NCI-H1930 (cell line): ENCODE measurements at regions not wholly inside any gene's neighbourhood (a gene's known extent, or its start where the extent isn't known, plus 50 kb on each side); places are given as distances from the start of the nearest gene placed in this dataset.
"Not testable (repeated sequence)": the region's sequence is repeated elsewhere in the genome, so short reads cannot be mapped to it uniquely, and the experiment has no call there.

Experiments
- DNase-seq, 2 experiments: peaks; one replicate each; lab custom pipeline; 2025; lab: John Stamatoyannopoulos, UW

- DNase-seq = no peak
Observed at GRCh38 chr1:4171480-4172450, 271.7 kb upstream of the C1orf174 start.

GRCh38 chr1:4172644-4173599, 272.9 kb upstream of the C1orf174 start:
- DNase-seq = no peak

- DNase-seq = no peak
Observed at GRCh38 chr1:4173731-4174130, 273.7 kb upstream of the C1orf174 start.

- DNase-seq = no peak
Observed at GRCh38 chr1:4174291-4175200, 274.5 kb upstream of the C1orf174 start.

- no peak for DNase-seq
Observed at GRCh38 chr1:4175566-4176405, 275.7 kb upstream of the C1orf174 start.

GRCh38 chr1:4176841-4177240, 276.8 kb upstream of the C1orf174 start:
- no peak for DNase-seq

- no peak for DNase-seq
Observed at GRCh38 chr1:4177425-4178150, 277.5 kb upstream of the C1orf174 start.

- DNase-seq = no peak
Observed at GRCh38 chr1:4178501-4179113, 278.5 kb upstream of the C1orf174 start.

- no peak for DNase-seq
Observed at GRCh38 chr1:4179914-4180735, 280.1 kb upstream of the C1orf174 start.

GRCh38 chr1:4186486-4186885, 286.4 kb upstream of the C1orf174 start:
- DNase-seq = not testable (repeated sequence)

GRCh38 chr1:4203501-4203900, 303.4 kb upstream of the C1orf174 start:
- DNase-seq = no peak

GRCh38 chr1:4207183-4207582, 307.1 kb upstream of the C1orf174 start:
- DNase-seq = no peak

GRCh38 chr1:4207842-4208692, 308.0 kb upstream of the C1orf174 start:
- DNase-seq = no peak

GRCh38 chr1:4210043-4210442, 310.0 kb upstream of the C1orf174 start:
- no peak for DNase-seq

GRCh38 chr1:4212796-4213195, 312.7 kb upstream of the C1orf174 start:
- DNase-seq = no peak

- no peak for DNase-seq
Observed at GRCh38 chr1:4213366-4213973, 313.4 kb upstream of the C1orf174 start.

GRCh38 chr1:4214826-4215225, 314.8 kb upstream of the C1orf174 start:
- DNase-seq = no peak
